MCF 10A (cell line): ENCODE measurements at regions not wholly inside any gene's neighbourhood (a gene's known extent, or its start where the extent isn't known, plus 50 kb on each side); places are given as distances from the start of the nearest gene placed in this dataset.

Experiments
- BruUV-seq: library from RNA; stranded (reverse); fragments of 400-500 nt; replicated peaks from 2 replicates; lab custom pipeline; 2021; lab: Mats Ljungman, UMichigan
- CTCF ChIA-PET: fragments of 300-600 bp; sonication (Branson Sonifier 250); formaldehyde crosslinking; extraction: SDS; loops from one replicate; lab custom pipeline; 2021; ENCODE audit warnings: antibody characterized with exemption, inconsistent platforms; lab: Yijun Ruan, JAX
- POLR2A ChIA-PET: fragments of 300-600, 350-650 bp; sonication (Branson Sonifier 250); formaldehyde crosslinking; extraction: SDS; loops from one replicate; lab custom pipeline; 2020; ENCODE audit warnings: antibody characterized with exemption, inconsistent platforms; lab: Yijun Ruan, JAX
- DNase-seq: peaks from one replicate; pipeline ENCODE4 v3.0.0-alpha.2; 2018; ENCODE audit not compliant: unreplicated experiment
- H3K27ac Mint-ChIP-seq: one replicate; pipeline ENCODE4 v1.8.0; 2022; ENCODE audit warnings: mild to moderate bottlenecking, low read depth, mixed read lengths; ENCODE audit not compliant: unreplicated experiment
- H3K27me3 Mint-ChIP-seq: one replicate; pipeline ENCODE4 v1.8.0; 2022; ENCODE audit warnings: mixed read lengths; ENCODE audit not compliant: insufficient read depth, unreplicated experiment
- H3K36me3 Mint-ChIP-seq: one replicate; pipeline ENCODE4 v1.8.0; 2022; ENCODE audit warnings: mild to moderate bottlenecking, moderate library complexity, mixed read lengths; ENCODE audit not compliant: insufficient read depth, unreplicated experiment
- H3K4me1 Mint-ChIP-seq: one replicate; pipeline ENCODE4 v1.8.0; 2022; ENCODE audit warnings: mixed read lengths; ENCODE audit not compliant: insufficient read depth, unreplicated experiment
- H3K4me3 Mint-ChIP-seq: one replicate; pipeline ENCODE4 v1.8.0; 2022; ENCODE audit warnings: mild to moderate bottlenecking, moderate library complexity, mixed read lengths; ENCODE audit not compliant: unreplicated experiment
- H3K9me3 Mint-ChIP-seq: one replicate; pipeline ENCODE4 v1.8.0; 2022; ENCODE audit warnings: mixed read lengths; ENCODE audit not compliant: unreplicated experiment
- CTCF ChIP-seq: fragments of 200-600 bp; IDR thresholded peaks from one replicate; pipeline ENCODE4 v1.8.0; 2022; ENCODE audit warnings: antibody characterized with exemption, mild to moderate bottlenecking; ENCODE audit not compliant: unreplicated experiment
- intact Hi-C: fragments of 100-400 bp; cut with micrococcal nuclease; formaldehyde crosslinking; loops from 2 replicates; pipeline ENCODE4 v1.14.1; 2022

DNA sequence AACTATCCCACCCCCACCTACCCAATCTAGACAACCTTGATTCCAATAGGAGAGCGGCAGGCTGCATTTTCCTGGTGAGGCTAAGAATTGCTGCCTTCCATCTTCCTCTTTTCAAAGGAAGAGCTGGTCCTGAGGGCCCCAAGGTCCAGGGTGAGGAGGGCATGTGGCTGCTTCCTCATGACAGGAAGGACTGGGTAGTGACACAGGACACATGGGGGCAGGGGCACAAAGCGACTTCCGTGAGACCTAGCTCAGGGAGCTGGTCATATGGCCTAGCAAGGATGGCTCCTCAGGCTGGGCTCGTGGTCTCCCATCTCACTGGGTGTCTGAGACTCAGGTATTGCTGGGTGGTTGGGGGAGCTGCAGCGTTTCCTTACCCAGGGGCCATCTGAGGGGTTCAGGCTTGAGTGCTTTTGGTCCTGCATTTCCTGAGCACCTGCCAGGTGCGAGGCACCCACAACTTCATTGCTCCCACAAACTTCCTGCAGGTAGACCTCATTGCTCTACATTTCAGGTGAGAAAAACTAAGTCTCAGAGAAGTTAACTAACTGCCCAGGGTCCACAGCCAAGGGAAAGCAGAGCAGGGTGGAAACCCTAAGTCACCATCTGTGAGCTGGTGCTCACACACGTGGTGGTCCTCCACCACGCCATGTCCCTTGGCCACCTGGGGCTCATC lies 160.0 kb upstream of the TLE3 start:
- no peaks in the 10 kb centered on the region for H3K4me1 Mint-ChIP-seq
- intact Hi-C loops = no loop called here
- POLR2A ChIA-PET = interaction anchor here (0.7 kb wide), 1 partner anchor 427 kb away, joined by 3 read pairs; no protein-coding TSS in a partner anchor
- peaks cover 19% of the 10 kb centered on the region for H3K27me3 Mint-ChIP-seq
- no peaks in the 10 kb centered on the region for H3K36me3 Mint-ChIP-seq
- no peaks in the 10 kb centered on the region for H3K9me3 Mint-ChIP-seq
- CTCF ChIA-PET = interaction anchor here (0.6 kb wide), 1 partner anchor 781 kb away, joined by 4 read pairs; no protein-coding TSS in a partner anchor
- no peak overlapping the region for H3K4me3 Mint-ChIP-seq
- DNase-seq = no peak
- TF ChIP-seq CTCF = no peak
- no peak overlapping the region for H3K27ac Mint-ChIP-seq
- BruUV-seq = no TSS peak

GRCh38 chr15:70257047-70257446 lies 159.3 kb upstream of the TLE3 start:
- no peak overlapping the region for H3K27ac Mint-ChIP-seq
- no peaks in the 10 kb centered on the region for H3K9me3 Mint-ChIP-seq
- no peaks in the 10 kb centered on the region for H3K36me3 Mint-ChIP-seq
- no peak for DNase-seq
- ChIA-PET CTCF (no interaction called here), POLR2A (no interaction called here)
- H3K4me3 Mint-ChIP-seq = no peak overlapping the region
- BruUV-seq = no TSS peak
- peaks cover 19% of the 10 kb centered on the region for H3K27me3 Mint-ChIP-seq
- no peak for TF ChIP-seq CTCF
- no peaks in the 10 kb centered on the region for H3K4me1 Mint-ChIP-seq
- intact Hi-C loops = no loop called here

DNA sequence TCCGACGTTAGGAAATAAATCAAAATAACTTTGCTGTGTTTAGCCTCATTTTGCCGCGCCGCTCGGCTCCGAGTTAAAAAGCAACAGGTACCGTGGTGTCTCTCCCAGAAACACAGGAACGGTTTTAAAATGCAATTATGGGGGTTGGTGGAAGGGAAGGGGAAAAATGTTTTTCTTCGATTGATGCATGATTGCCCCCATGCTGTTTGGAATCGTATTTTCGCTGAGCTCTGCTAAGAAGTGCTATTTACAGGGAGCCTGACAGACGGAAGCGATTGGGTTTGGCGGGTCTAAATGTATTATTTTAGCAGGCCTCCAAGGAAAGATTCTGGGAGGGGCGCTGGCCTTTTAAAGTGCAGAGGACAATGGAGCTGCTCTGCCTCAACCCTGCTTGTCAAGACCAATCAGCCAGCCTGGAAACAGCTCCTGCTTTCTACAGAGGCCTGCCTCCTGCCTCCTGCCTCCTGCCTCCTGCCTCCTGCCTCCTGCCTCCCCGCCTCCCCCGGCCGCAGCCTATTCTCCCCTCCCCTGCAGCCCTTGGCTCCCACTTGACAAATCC lies 156.7 kb upstream of the TLE3 start:
- DNase-seq = no peak
- ChIA-PET CTCF (interaction anchor here (0.6 kb wide), 1 partner anchor 202 kb away, joined by 4 read pairs; no protein-coding TSS in a partner anchor), POLR2A (no interaction called here)
- H3K27ac Mint-ChIP-seq = no peak overlapping the region
- H3K36me3 Mint-ChIP-seq = no peaks in the 10 kb centered on the region
- H3K4me1 Mint-ChIP-seq = no peaks in the 10 kb centered on the region
- H3K9me3 Mint-ChIP-seq = no peaks in the 10 kb centered on the region
- H3K27me3 Mint-ChIP-seq = peaks cover 19% of the 10 kb centered on the region
- no peak for TF ChIP-seq CTCF
- no peak overlapping the region for H3K4me3 Mint-ChIP-seq
- intact Hi-C loops = no loop called here
- BruUV-seq = no TSS peak

DNA sequence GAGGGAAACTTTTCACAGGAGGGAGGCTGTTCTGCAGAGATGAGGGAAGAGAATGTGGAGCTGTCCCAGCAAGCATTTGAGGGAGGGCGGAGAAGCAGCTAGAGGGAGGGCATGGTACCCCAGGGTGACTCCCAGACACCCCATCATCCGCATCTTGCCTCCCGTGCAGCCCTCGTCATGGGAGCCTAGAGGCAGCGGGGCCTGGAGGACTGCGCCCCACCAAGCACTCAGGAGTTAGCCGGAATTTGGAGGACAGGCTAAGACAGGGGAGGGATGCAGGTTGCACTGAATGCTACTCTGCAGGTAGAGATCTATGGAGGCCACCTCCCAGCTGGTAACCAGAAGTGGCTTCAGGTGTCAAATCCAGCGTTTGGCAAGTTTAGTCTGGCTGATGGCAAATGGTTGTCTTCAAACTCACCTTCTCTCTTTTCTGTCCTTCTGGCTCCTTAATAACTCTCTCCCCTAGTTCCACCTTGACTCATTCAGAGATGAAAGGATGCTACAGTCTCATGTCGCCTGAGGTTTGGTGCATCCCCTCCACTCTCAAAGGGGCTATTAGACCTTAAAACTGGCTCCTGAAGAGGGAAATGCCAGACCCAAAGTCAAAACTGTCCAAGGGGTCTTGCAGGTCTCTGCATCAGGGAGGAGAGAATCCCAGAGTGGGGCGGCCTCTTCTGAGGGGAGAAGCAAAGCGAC lies 155.9 kb upstream of the TLE3 start:
- no peaks in the 10 kb centered on the region for H3K9me3 Mint-ChIP-seq
- H3K27me3 Mint-ChIP-seq = peaks cover 19% of the 10 kb centered on the region
- CTCF ChIA-PET = interaction anchor here (0.6 kb wide), 1 partner anchor 283 kb away, joined by 4 read pairs; no protein-coding TSS in a partner anchor
- POLR2A ChIA-PET = no interaction called here
- TF ChIP-seq CTCF = no peak
- no peaks in the 10 kb centered on the region for H3K4me1 Mint-ChIP-seq
- H3K4me3 Mint-ChIP-seq = no peak overlapping the region
- no peaks in the 10 kb centered on the region for H3K36me3 Mint-ChIP-seq
- H3K27ac Mint-ChIP-seq = no peak overlapping the region
- no peak for DNase-seq
- intact Hi-C loops = no loop called here
- no TSS peak for BruUV-seq
